GM12878 (cell line): ENCODE measurements at regions not wholly inside any gene's neighbourhood (a gene's known extent, or its start where the extent isn't known, plus 50 kb on each side); places are given as distances from the start of the nearest gene placed in this dataset.

ENCODE experiments used
- CHD2 ChIP-seq: IDR thresholded peaks from 2 replicates; pipeline ENCODE4 v1.6.1; 2011; ENCODE audit warnings: low read depth, low read length, improper control_type of control experiment, borderline replicate concordance
- EGR1 ChIP-seq, 2 experiments: IDR thresholded peaks; 1 replicate in 1 of 2; 2 replicates in 1 of 2; pipeline ENCODE4 v1.6.1; 2011 to 2012; ENCODE audit warnings: low read depth in 2 of 2, low read length in 2 of 2, borderline replicate concordance in 1 of 2, mild to moderate bottlenecking in 1 of 2, moderate library complexity in 1 of 2
- IRF4 ChIP-seq: IDR thresholded peaks from 2 replicates; pipeline ENCODE4 v1.6.1; 2011; ENCODE audit warnings: low read depth, low read length
- LARP7 ChIP-seq: fragments of 450-650 bp; IDR thresholded peaks from 2 replicates; pipeline ENCODE4 v1.6.1; 2017; ENCODE audit warnings: mild to moderate bottlenecking
- MEF2A ChIP-seq: IDR thresholded peaks from 2 replicates; pipeline ENCODE4 v1.6.1; 2011; ENCODE audit warnings: low read depth, mild to moderate bottlenecking, low read length, moderate library complexity; ENCODE audit not compliant: insufficient read depth
- NR2C2 ChIP-seq: IDR thresholded peaks from 2 replicates; pipeline ENCODE4 v1.6.1; 2011; ENCODE audit warnings: borderline replicate concordance, low read depth; ENCODE audit not compliant: control insufficient read depth, insufficient read length
- POLR2AphosphoS2 ChIP-seq: IDR thresholded peaks from 2 replicates; pipeline ENCODE4 v1.6.1; 2011; ENCODE audit warnings: low read depth, mild to moderate bottlenecking, low read length, improper control_type of control experiment, moderate library complexity
- REST ChIP-seq: IDR thresholded peaks from 2 replicates; pipeline ENCODE4 v1.6.1; 2012; ENCODE audit warnings: mild to moderate bottlenecking, low read depth, low read length
- ZSCAN29 ChIP-seq: fragments of 450-650 bp; IDR thresholded peaks from 2 replicates; pipeline ENCODE4 v1.6.1; 2017; ENCODE audit warnings: mild to moderate bottlenecking, moderate library complexity
- TF ChIP-seq, protein P1 (sequence below), 3 experiments: IDR thresholded peaks in 2 of 3; conservative IDR thresholded peaks in 1 of 3; 2 replicates each; pipeline ENCODE4 v1.5.1; 2011; ENCODE audit warnings: low read depth in 3 of 3, low read length in 3 of 3, mild to moderate bottlenecking in 3 of 3, control low read depth in 2 of 3, moderate library complexity in 2 of 3, inconsistent platforms in 1 of 3, mixed read lengths in 1 of 3; ENCODE audit not compliant: control insufficient read depth in 2 of 3, insufficient read depth in 1 of 3; ENCODE audit errors: extremely low read depth in 1 of 3
- TF ChIP-seq, protein P2 (sequence below): IDR thresholded peaks from 2 replicates; pipeline ENCODE4 v1.6.1; 2011; ENCODE audit warnings: low read depth, low read length, improper control_type of control experiment, borderline replicate concordance
- TF ChIP-seq, protein P3 (sequence below): fragments of 450-650 bp; IDR thresholded peaks from 2 replicates; pipeline ENCODE4 v1.6.1; 2017; ENCODE audit warnings: mild to moderate bottlenecking, low read depth, inconsistent platforms; ENCODE audit not compliant: poor library complexity, severe bottlenecking

DNA sequence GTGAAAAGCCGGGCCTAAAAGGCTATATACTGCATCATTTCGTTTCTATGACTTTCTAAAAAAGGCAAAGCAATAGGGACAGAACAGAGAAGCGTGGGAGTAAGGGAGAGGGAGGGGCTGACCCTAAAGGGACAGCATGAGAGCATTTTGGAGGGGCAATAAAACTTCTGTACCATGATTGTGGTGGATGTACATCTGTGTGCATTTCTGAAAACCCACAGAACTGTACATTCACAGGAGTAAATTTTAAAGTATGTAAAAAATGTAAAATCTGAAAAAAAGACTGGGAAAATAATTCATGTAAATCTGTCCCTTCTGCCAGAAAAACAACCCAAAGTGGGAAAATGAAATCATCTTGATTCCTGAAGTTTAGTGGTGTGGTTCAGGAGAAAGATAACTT is 235.4 kb downstream of the CENPF start (continued):
- TF ChIP-seq, protein P1, sequence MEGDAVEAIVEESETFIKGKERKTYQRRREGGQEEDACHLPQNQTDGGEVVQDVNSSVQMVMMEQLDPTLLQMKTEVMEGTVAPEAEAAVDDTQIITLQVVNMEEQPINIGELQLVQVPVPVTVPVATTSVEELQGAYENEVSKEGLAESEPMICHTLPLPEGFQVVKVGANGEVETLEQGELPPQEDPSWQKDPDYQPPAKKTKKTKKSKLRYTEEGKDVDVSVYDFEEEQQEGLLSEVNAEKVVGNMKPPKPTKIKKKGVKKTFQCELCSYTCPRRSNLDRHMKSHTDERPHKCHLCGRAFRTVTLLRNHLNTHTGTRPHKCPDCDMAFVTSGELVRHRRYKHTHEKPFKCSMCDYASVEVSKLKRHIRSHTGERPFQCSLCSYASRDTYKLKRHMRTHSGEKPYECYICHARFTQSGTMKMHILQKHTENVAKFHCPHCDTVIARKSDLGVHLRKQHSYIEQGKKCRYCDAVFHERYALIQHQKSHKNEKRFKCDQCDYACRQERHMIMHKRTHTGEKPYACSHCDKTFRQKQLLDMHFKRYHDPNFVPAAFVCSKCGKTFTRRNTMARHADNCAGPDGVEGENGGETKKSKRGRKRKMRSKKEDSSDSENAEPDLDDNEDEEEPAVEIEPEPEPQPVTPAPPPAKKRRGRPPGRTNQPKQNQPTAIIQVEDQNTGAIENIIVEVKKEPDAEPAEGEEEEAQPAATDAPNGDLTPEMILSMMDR (IDR thresholded peaks at IDR 0.05 in 2 of 3, conservative IDR thresholded peaks at IDR 0.05 in 1 of 3; ENCODE audit: control insufficient read depth in 2 of 3, extremely low read depth in 1 of 3, insufficient read depth in 1 of 3, low read depth in 3 of 3, low read length in 3 of 3) = no peak
- TF ChIP-seq NR2C2 = no peak
- no peak for TF ChIP-seq EGR1 (IDR thresholded peaks at IDR 0.05; ENCODE audit: borderline replicate concordance in 1 of 2, low read depth in 2 of 2, low read length in 2 of 2)
- no peak for TF ChIP-seq CHD2
- no peak for TF ChIP-seq IRF4
- TF ChIP-seq REST = no peak
- no peak for TF ChIP-seq LARP7
- no peak for TF ChIP-seq MEF2A
- no peak for TF ChIP-seq POLR2AphosphoS2
- TF ChIP-seq ZSCAN29 = no peak
- TF ChIP-seq, protein P2, sequence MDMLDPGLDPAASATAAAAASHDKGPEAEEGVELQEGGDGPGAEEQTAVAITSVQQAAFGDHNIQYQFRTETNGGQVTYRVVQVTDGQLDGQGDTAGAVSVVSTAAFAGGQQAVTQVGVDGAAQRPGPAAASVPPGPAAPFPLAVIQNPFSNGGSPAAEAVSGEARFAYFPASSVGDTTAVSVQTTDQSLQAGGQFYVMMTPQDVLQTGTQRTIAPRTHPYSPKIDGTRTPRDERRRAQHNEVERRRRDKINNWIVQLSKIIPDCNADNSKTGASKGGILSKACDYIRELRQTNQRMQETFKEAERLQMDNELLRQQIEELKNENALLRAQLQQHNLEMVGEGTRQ = no peak
- TF ChIP-seq, protein P3, sequence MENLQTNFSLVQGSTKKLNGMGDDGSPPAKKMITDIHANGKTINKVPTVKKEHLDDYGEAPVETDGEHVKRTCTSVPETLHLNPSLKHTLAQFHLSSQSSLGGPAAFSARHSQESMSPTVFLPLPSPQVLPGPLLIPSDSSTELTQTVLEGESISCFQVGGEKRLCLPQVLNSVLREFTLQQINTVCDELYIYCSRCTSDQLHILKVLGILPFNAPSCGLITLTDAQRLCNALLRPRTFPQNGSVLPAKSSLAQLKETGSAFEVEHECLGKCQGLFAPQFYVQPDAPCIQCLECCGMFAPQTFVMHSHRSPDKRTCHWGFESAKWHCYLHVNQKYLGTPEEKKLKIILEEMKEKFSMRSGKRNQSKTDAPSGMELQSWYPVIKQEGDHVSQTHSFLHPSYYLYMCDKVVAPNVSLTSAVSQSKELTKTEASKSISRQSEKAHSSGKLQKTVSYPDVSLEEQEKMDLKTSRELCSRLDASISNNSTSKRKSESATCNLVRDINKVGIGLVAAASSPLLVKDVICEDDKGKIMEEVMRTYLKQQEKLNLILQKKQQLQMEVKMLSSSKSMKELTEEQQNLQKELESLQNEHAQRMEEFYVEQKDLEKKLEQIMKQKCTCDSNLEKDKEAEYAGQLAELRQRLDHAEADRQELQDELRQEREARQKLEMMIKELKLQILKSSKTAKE = no peak
